Spleen (tissue), 7 donors: ENCODE measurements at regions not wholly inside any gene's neighbourhood (a gene's known extent, or its start where the extent isn't known, plus 50 kb on each side); places are given as distances from the start of the nearest gene placed in this dataset.

ENCODE experiments used
- POLR2A ChIP-seq, 3 donors: fragments of 450-650 bp; IDR thresholded peaks; one replicate each; pipeline ENCODE4 v1.5.1; 2017; ENCODE audit warnings: antibody characterized with exemption in 3 of 3, mild to moderate bottlenecking in 1 of 3
- POLR2AphosphoS5 ChIP-seq, 3 donors: sonication (generic); formaldehyde crosslinking; IDR thresholded peaks; one replicate each; pipeline ENCODE4 v1.5.1; 2017; ENCODE audit warnings: antibody characterized with exemption in 3 of 3
- TF ChIP-seq, protein P1 (sequence below), 11 experiments: fragments of 200-600 bp in 7 of 11; fragments of 450-650 bp in 4 of 11; sonication (generic) in 4 of 11; IDR thresholded peaks in 8 of 11; conservative IDR thresholded peaks in 3 of 11; 1 replicate in 7 of 11; 2 replicates in 4 of 11; pipeline versions ENCODE4 v1.4.0 to v1.8.0; 2016 to 2021; ENCODE audit warnings: antibody characterized with exemption in 11 of 11, inconsistent platforms in 4 of 11, mild to moderate bottlenecking in 1 of 11
- donor health status: DM: no; HTN: no; CAD: no; lungs with moderate emphysema.
- donor health status: DM: no; HTN: no; CAD: no.
- donor health status: DM: no; HTN: no; CAD: no.

DNA sequence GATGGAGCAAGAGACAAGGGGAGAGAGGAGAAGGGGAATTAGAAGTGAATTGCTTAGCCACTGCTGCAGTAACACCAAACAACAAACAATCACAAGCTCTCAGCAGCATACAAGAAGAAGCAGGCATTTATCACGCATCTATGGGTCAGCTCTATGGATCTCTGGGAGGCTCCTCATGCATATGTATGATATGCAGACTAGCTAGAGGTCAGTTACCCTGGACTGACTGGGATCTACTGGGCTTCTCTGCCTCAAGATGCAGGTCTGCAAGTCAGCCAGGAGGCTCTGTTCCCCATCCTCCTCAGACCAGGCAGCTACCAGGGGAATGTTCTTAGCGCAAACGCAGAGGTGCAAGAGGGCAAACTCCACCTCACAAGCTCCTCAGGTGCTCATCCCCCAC is 64.7 kb upstream of the SEM1 start:
- TF ChIP-seq POLR2A (IDR thresholded peaks at IDR 0.05), result no peak
- TF ChIP-seq, protein P1, sequence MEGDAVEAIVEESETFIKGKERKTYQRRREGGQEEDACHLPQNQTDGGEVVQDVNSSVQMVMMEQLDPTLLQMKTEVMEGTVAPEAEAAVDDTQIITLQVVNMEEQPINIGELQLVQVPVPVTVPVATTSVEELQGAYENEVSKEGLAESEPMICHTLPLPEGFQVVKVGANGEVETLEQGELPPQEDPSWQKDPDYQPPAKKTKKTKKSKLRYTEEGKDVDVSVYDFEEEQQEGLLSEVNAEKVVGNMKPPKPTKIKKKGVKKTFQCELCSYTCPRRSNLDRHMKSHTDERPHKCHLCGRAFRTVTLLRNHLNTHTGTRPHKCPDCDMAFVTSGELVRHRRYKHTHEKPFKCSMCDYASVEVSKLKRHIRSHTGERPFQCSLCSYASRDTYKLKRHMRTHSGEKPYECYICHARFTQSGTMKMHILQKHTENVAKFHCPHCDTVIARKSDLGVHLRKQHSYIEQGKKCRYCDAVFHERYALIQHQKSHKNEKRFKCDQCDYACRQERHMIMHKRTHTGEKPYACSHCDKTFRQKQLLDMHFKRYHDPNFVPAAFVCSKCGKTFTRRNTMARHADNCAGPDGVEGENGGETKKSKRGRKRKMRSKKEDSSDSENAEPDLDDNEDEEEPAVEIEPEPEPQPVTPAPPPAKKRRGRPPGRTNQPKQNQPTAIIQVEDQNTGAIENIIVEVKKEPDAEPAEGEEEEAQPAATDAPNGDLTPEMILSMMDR (IDR thresholded peaks at IDR 0.05 in 8 of 11, conservative IDR thresholded peaks at IDR 0.05 in 3 of 11), result no peak
- TF ChIP-seq POLR2AphosphoS5 (IDR thresholded peaks at IDR 0.05), result no peak
